ENCODE measurements at regions not wholly inside any gene's neighbourhood (a gene's known extent, or its start where the extent isn't known, plus 50 kb on each side); places are given as distances from the start of the nearest gene placed in this dataset.

GRCh38 chr2:220935789-220936321 is 636.2 kb downstream of the EPHA4 start:
- TF ChIP-seq CTCF (IDR thresholded peaks at IDR 0.05): no peak
- TF ChIP-seq EP300 (IDR thresholded peaks at IDR 0.05): no peak
